Breast epithelium (tissue), 4 donors: ENCODE measurements at regions not wholly inside any gene's neighbourhood (a gene's known extent, or its start where the extent isn't known, plus 50 kb on each side); places are given as distances from the start of the nearest gene placed in this dataset.
A peak's percentile ranks its signal among the peaks of the same experiment; 100 is the strongest.

Source experiments
- DNase-seq, 2 donors: peaks; one replicate each; pipeline ENCODE4 v3.0.0-alpha.2; 2019; ENCODE audit warnings: low spot score in 2 of 2
- H3K27ac ChIP-seq, 2 donors: fragments of 200-600 bp; sonication (generic) in 1 of 2; one replicate each; pipeline ENCODE4 v1.5.1; 2016 to 2019; ENCODE audit warnings: mild to moderate bottlenecking in 1 of 2
- H3K27me3 ChIP-seq, 2 donors: fragments of 200-600 bp; sonication (generic) in 1 of 2; one replicate each; pipeline versions ENCODE4 v1.5.1 to v1.6.0; 2017 to 2019; ENCODE audit warnings: control low read depth in 1 of 2, mild to moderate bottlenecking in 1 of 2
- H3K36me3 ChIP-seq: fragments of 200-600 bp; one replicate; pipeline ENCODE4 v1.5.1; 2019
- H3K4me1 ChIP-seq, 2 donors: fragments of 200-600 bp; sonication (generic); one replicate each; pipeline ENCODE4 v1.5.1; 2016 to 2019; ENCODE audit warnings: control low read depth in 1 of 2
- H3K4me3 ChIP-seq, 3 donors: fragments of 200-600 bp; sonication (generic); 1 replicate in 2 of 3; 2 replicates in 1 of 3; pipeline ENCODE4 v1.5.1; 2016 to 2019; ENCODE audit warnings: mild to moderate bottlenecking in 3 of 3, moderate library complexity in 2 of 3
- H3K9me3 ChIP-seq, 2 donors: fragments of 200-600 bp; sonication (generic) in 1 of 2; one replicate each; pipeline ENCODE4 v1.5.1; 2016 to 2019; ENCODE audit warnings: control low read depth in 1 of 2
- POLR2A ChIP-seq: fragments of 450-650 bp; IDR thresholded peaks from one replicate; pipeline ENCODE4 v1.6.1; 2016; ENCODE audit warnings: antibody characterized with exemption, mild to moderate bottlenecking, moderate library complexity
- POLR2AphosphoS5 ChIP-seq, 3 donors: sonication (generic); formaldehyde crosslinking; IDR thresholded peaks; one replicate each; pipeline ENCODE4 v1.6.1; 2017; ENCODE audit warnings: antibody characterized with exemption in 3 of 3
- intact Hi-C: fragments of 100-400 bp; cut with DNase I; formaldehyde crosslinking; loops from one replicate; pipeline ENCODE4 v1.15.1; 2023; ENCODE audit warnings: low total_unique reads
- TF ChIP-seq, protein P1 (sequence below), 3 donors: fragments of 450-650 bp; IDR thresholded peaks; one replicate each; pipeline ENCODE4 v1.5.1; 2016 to 2017; ENCODE audit warnings: antibody characterized with exemption in 3 of 3, mild to moderate bottlenecking in 3 of 3, moderate library complexity in 3 of 3

GRCh38 chr22:27419473-27419872 lies 382.1 kb downstream of the MN1 start:
- TF ChIP-seq, protein P1, sequence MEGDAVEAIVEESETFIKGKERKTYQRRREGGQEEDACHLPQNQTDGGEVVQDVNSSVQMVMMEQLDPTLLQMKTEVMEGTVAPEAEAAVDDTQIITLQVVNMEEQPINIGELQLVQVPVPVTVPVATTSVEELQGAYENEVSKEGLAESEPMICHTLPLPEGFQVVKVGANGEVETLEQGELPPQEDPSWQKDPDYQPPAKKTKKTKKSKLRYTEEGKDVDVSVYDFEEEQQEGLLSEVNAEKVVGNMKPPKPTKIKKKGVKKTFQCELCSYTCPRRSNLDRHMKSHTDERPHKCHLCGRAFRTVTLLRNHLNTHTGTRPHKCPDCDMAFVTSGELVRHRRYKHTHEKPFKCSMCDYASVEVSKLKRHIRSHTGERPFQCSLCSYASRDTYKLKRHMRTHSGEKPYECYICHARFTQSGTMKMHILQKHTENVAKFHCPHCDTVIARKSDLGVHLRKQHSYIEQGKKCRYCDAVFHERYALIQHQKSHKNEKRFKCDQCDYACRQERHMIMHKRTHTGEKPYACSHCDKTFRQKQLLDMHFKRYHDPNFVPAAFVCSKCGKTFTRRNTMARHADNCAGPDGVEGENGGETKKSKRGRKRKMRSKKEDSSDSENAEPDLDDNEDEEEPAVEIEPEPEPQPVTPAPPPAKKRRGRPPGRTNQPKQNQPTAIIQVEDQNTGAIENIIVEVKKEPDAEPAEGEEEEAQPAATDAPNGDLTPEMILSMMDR (IDR thresholded peaks at IDR 0.05) = no peak
- no peak for TF ChIP-seq POLR2A
- no peak for TF ChIP-seq POLR2AphosphoS5 (IDR thresholded peaks at IDR 0.05)
- DNase-seq = no peak
- Histone ChIP-seq H3K4me1 (peaks cover 8 to 14% of the 10 kb centered on the region in 2 donors), H3K4me3 (no peak overlapping the region), H3K9me3 (no peaks in the 10 kb centered on the region), H3K27ac (no peak overlapping the region), H3K27me3 (no peaks in the 10 kb centered on the region), H3K36me3 (no peaks in the 10 kb centered on the region)
- intact Hi-C loops = no loop called here

DNA sequence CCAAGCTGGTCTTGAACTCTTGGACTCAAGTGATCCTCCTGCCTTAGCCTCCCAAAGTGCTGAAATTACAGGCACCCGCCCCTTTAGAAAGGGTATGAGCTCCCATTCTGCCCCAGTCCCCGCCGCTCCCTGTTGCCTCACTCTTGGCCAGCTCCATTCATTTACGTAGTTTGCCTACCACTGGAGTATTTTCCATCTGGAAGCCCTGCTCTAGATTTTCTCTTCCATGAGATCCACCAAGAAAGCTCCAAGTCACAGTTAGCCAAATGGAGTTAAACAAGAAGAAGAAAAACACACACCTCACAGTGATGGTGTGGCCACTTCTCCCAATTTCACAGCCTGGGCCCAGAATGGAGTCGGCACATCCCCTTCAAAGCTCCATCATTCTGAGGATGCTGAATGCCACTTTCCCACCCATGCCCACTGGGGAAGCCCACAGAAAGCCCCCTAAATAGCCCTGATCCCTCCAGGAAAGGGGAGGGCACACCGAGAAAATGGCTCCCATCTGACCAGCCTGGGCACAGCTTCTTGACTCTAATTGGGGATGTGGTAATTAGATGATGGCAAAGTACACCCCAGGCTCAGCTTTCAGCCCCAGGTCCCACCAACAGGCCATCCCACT lies 381.2 kb downstream of the MN1 start:
- intact Hi-C loops = loop anchor here (5.0 kb wide), 1 partner anchor 1502 kb away; no protein-coding TSS in a partner anchor

DNA sequence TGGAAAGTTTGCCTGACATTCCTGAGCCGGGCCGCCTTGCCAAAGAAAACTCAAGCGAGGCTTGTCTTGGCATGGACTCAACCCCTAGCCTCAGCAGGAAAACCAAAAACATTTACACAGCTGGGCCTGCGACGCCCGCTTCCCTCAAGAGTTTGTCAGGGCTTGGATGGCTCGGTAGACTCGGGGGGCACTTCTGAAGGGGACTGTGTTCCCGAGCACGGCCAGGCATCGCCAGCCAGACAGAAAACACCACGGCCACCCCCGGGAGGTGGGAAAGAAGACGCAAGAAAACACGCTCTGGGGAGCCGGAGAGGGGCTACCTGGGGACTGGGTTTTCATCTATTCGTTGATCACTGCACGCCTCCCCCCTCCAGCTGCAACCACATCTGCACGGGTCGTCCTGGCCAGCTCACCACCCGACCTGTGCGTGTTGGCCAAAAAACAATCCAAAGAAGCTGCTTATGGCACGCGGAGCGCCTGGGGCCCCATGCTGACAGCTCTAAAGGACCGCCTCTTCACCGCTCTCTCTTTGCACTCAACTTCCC lies 380.7 kb downstream of the MN1 start:
- H3K9me3 ChIP-seq = no peaks in the 10 kb centered on the region
- H3K4me3 ChIP-seq = peak overlapping the region in 2 of 3 donors; percentile 13 to 48
- no peaks in the 10 kb centered on the region for H3K36me3 ChIP-seq
- H3K27me3 ChIP-seq = no peaks in the 10 kb centered on the region
- intact Hi-C loops = loop anchor here (5.0 kb wide), 1 partner anchor 1501 kb away; no protein-coding TSS in a partner anchor
- H3K27ac ChIP-seq = peak overlapping the region; percentile 80 to 82
- peak; percentile 86 to 93 for DNase-seq
- TF ChIP-seq POLR2AphosphoS5 (IDR thresholded peaks at IDR 0.05) (peak in 1 of 3 donors; percentile 25), POLR2A (no peak)
- TF ChIP-seq, protein P1 (IDR thresholded peaks at IDR 0.05) = no peak
- H3K4me1 ChIP-seq = peaks cover 8 to 14% of the 10 kb centered on the region in 2 donors

More for the DNA sequence above, 381.2 kb downstream of the MN1 start:
- Histone ChIP-seq H3K27ac (peak overlapping the region; percentile 80 to 82), H3K4me1 (peaks cover 8 to 14% of the 10 kb centered on the region in 2 donors), H3K9me3 (no peaks in the 10 kb centered on the region), H3K4me3 (peak overlapping the region in 1 of 3 donors; percentile 48), H3K27me3 (no peaks in the 10 kb centered on the region), H3K36me3 (no peaks in the 10 kb centered on the region)
- no peak for TF ChIP-seq POLR2AphosphoS5 (IDR thresholded peaks at IDR 0.05)
- TF ChIP-seq POLR2A = no peak
- TF ChIP-seq, protein P1 (IDR thresholded peaks at IDR 0.05) = no peak
- DNase-seq = no peak

DNA sequence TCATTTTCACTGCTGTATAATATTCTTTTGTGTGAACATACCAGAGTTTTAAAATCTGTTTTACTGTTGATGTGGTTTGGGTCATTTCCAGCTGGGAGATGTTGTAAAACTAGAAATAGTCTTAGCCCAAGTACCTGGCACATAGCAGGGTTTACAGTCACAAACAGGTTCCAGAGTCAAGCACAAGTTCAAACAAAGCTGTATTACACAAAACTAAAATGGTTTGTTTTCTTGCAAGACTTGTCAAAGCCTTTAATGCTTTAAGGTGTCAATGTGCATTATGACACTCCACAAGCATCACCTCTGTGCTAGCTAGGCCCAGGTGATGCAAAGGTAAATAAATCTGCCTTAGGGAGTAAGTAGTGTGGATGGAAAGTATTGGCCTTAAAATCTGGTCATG lies 379.1 kb downstream of the MN1 start:
- Histone ChIP-seq H3K4me1 (peaks cover 8 to 14% of the 10 kb centered on the region in 2 donors), H3K36me3 (no peaks in the 10 kb centered on the region), H3K27me3 (no peaks in the 10 kb centered on the region), H3K4me3 (no peak overlapping the region), H3K27ac (no peak overlapping the region), H3K9me3 (no peaks in the 10 kb centered on the region)
- TF ChIP-seq POLR2AphosphoS5 (IDR thresholded peaks at IDR 0.05) = no peak
- no peak for TF ChIP-seq POLR2A
- TF ChIP-seq, protein P1 (IDR thresholded peaks at IDR 0.05) = no peak
- no peak for DNase-seq
- intact Hi-C loops = loop anchor here (5.0 kb wide), 1 partner anchor 1500 kb away; no protein-coding TSS in a partner anchor

DNA sequence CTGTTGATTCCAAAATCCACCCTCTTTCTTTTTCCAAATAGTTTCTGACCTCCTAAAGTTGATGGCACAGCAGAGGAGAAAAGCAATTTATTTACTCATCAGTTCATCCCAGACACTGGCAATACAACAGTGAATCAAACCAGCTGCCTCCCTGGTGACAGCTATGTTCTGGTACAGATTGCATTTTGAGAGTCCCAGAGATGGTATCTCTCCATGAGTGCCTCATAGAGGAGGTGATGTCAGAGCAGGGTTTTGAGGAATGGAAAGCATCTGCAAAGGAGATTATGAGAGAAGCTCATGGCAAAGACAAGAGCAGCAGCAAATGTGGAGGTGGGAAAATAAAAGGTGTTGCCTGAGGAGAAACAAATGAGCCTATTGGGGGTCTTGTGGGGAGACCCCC lies 377.2 kb downstream of the MN1 start:
- no peaks in the 10 kb centered on the region for H3K36me3 ChIP-seq
- no peak overlapping the region for H3K4me3 ChIP-seq
- TF ChIP-seq POLR2A = no peak
- TF ChIP-seq, protein P1 (IDR thresholded peaks at IDR 0.05) = no peak
- no peak for TF ChIP-seq POLR2AphosphoS5 (IDR thresholded peaks at IDR 0.05)
- intact Hi-C loops = loop anchor here (5.0 kb wide), 1 partner anchor 1498 kb away; no protein-coding TSS in a partner anchor
- peaks cover 8 to 14% of the 10 kb centered on the region in 2 donors for H3K4me1 ChIP-seq
- no peaks in the 10 kb centered on the region for H3K27me3 ChIP-seq
- peaks cover 0 to 4% of the 10 kb centered on the region in 2 donors for H3K9me3 ChIP-seq
- no peak overlapping the region for H3K27ac ChIP-seq
- no peak for DNase-seq
